ENCODE measurements at regions not wholly inside any gene's neighbourhood (a gene's known extent, or its start where the extent isn't known, plus 50 kb on each side); places are given as distances from the start of the nearest gene placed in this dataset.
"Not testable (repeated sequence)": the region's sequence is repeated elsewhere in the genome, so short reads cannot be mapped to it uniquely, and the experiment has no call there.

DNA sequence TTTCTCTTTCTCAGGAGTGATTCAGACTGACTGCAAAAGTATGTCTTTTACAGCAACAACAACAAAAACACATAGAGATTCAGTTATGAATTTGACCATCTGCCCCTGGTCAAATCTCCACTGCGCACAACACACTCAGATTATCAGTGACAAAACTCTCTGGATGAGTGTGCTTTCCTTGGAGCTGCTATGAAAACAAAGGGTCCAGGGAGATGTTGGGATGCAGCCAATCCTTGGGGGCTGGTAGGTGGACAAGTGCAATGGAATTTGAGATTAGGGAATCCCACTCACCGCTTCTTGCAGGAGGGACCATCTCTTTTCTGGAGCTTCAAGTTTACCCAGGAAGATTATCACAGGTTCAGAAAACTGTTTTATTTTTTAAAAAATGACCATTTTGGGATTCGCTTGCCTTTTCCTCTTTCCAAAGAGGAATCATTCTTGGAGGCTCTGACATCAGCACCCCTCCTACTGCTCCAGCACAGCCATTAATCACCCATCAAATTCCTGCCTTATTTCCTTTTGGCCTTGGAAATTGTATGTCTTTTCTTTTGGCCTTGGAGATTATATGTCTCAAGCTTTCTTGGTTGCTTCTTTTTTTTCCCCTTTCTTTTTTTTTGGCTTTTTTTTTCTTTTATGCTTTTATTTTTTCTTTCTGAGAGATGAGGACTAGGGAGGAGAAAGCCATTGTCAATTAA is 311.8 kb downstream of the TSHZ3 start:
- H3K9me3 ChIP-seq: peaks cover 2% of the 10 kb centered on the region; the same call in 1 of the 3 replicates
- peak; percentile 78 for FAIRE-seq
- ChIA-PET POLR2A (interaction anchor here (0.7 kb wide), 1 partner anchor 14 kb away, joined by 3 read pairs; no protein-coding TSS in a partner anchor), CTCF (interaction anchor here (0.9 to 1.0 kb wide), 2 partner anchors 26 to 33 kb away, joined by 3 read pairs; no protein-coding TSS in a partner anchor)
- H3K4me3 ChIP-seq: no peak overlapping the region
- TF ChIP-seq JUNB (IDR thresholded peaks at IDR 0.05) (no peak), RFX5 (IDR thresholded peaks at IDR 0.05) (no peak), POLR2A (IDR thresholded peaks at IDR 0.05; ENCODE audit: low read length) (no peak), EP300 (IDR thresholded peaks at IDR 0.05) (no peak), SREBF2 (IDR thresholded peaks at IDR 0.05) (no peak), POLR2AphosphoS2 (conservative IDR thresholded peaks at IDR 0.05; ENCODE audit: low read length) (no peak)
- H3K4me1 ChIP-seq: no peaks in the 10 kb centered on the region
- WGBS (ENCODE audit: missing lambda C conversion rate): 16% methylated on average over 3 of the region's 3 CpGs
- H3K27ac ChIP-seq: no peak overlapping the region
- no peak for DNase-seq (ENCODE audit: low read depth in 1 of 2, low spot score in 1 of 2)
- no peak for ATAC-seq
- no peak overlapping the region for H3K4me2 ChIP-seq

- H3K4me3 ChIP-seq; H3K27ac ChIP-seq; CTCF ChIA-PET; H3K9me3 ChIP-seq; DNase-seq (ENCODE audit: low read depth in 1 of 2, low spot score in 1 of 2); ATAC-seq; FAIRE-seq; H3K4me1 ChIP-seq; H3K4me2 ChIP-seq; POLR2A ChIA-PET: not testable (repeated sequence)
- 13% methylated on average over 4 of the region's 4 CpGs for WGBS (ENCODE audit: missing lambda C conversion rate)
These were observed 317.8 kb downstream of the TSHZ3 start for GRCh38 chr19:31031455-31031854.

GRCh38 chr19:31023038-31023437 is 326.2 kb downstream of the TSHZ3 start:
- H3K27ac ChIP-seq: no peak overlapping the region
- peaks cover 18% of the 10 kb centered on the region; the same call in 2 of the 3 replicates for H3K9me3 ChIP-seq
- ChIA-PET CTCF (no interaction called here), POLR2A (no interaction called here)
- DNase-seq (ENCODE audit: low read depth in 1 of 2, low spot score in 1 of 2) (no peak), ATAC-seq (no peak), FAIRE-seq (no peak)
- WGBS (ENCODE audit: missing lambda C conversion rate): 47% methylated on average over 10 of the region's 10 CpGs
- no peak overlapping the region for H3K4me2 ChIP-seq
- no peaks in the 10 kb centered on the region for H3K4me1 ChIP-seq
- TF ChIP-seq FOSL2 (IDR thresholded peaks at IDR 0.05) (no peak), FOSL2 (CRISPR knock-in tag; IDR thresholded peaks at IDR 0.05) (no peak), REST (IDR thresholded peaks at IDR 0.05) (no peak), ATOH8 (CRISPR knock-in tag; IDR thresholded peaks at IDR 0.05; ENCODE audit: low read depth) (no peak), FOXS1 (CRISPR knock-in tag; IDR thresholded peaks at IDR 0.05) (no peak), JUN (IDR thresholded peaks at IDR 0.05) (no peak), FOSB (CRISPR knock-in tag; IDR thresholded peaks at IDR 0.05) (no peak), ZFP36 (IDR thresholded peaks at IDR 0.05; ENCODE audit: borderline replicate concordance, partially characterized antibody) (no peak), ZSCAN20 (CRISPR knock-in tag; IDR thresholded peaks at IDR 0.05) (no peak), HOXA7 (CRISPR knock-in tag; IDR thresholded peaks at IDR 0.05) (no peak), ZC3H11A (IDR thresholded peaks at IDR 0.05) (no peak), NR3C1 (IDR thresholded peaks at IDR 0.05) (no peak), RNF2 (IDR thresholded peaks at IDR 0.05; ENCODE audit: borderline replicate concordance, low read depth) (no peak), SMC3 (IDR thresholded peaks at IDR 0.05) (no peak), MAZ (IDR thresholded peaks at IDR 0.05; ENCODE audit: borderline replicate concordance, low read depth, low read length) (no peak), EHMT2 (IDR thresholded peaks at IDR 0.05; ENCODE audit: low read depth) (no peak), MYC (IDR thresholded peaks at IDR 0.05; ENCODE audit: borderline replicate concordance, low read length) (no peak)
- TF ChIP-seq, protein P1, sequence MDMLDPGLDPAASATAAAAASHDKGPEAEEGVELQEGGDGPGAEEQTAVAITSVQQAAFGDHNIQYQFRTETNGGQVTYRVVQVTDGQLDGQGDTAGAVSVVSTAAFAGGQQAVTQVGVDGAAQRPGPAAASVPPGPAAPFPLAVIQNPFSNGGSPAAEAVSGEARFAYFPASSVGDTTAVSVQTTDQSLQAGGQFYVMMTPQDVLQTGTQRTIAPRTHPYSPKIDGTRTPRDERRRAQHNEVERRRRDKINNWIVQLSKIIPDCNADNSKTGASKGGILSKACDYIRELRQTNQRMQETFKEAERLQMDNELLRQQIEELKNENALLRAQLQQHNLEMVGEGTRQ (IDR thresholded peaks at IDR 0.05): no peak
- H3K4me3 ChIP-seq: no peak overlapping the region
